Forelimb muscle (tissue), 1 donor: ENCODE measurements at regions not wholly inside any gene's neighbourhood (a gene's known extent, or its start where the extent isn't known, plus 50 kb on each side); places are given as distances from the start of the nearest gene placed in this dataset.

Source experiments
- DNase-seq: peaks from one replicate; pipeline ENCODE4 v3.0.0-alpha.2; 2013; ENCODE audit warnings: low read depth

DNA sequence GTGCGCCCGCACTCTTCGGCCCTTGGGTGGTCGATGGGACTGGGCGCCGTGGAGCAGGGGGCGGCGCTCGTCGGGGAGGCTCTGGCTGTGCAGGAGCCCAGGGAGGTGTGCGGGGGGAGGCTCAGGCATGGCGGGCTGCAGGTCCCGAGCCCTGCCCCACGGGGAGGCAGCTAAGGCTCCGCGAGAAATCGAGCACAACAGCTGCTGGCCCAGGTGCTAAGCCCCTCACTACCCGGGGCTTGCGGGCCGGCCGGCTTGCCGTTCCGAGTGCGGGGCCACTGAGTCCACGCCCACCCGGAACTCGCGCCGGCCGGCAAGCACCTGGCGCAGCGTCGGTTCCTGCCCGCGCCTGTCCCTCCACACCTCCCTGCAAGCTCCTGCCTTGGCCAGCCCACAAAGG, 462.3 kb upstream of the JARID2 start:
- DNase-seq = no peak

- no peak for DNase-seq
Observed at GRCh38 chr6:14784596-14785492, 461.0 kb upstream of the JARID2 start.

- DNase-seq = no peak
Observed at GRCh38 chr6:14785493-14785790, 460.4 kb upstream of the JARID2 start.

- no peak for DNase-seq
Observed at GRCh38 chr6:14786008-14786407, 459.9 kb upstream of the JARID2 start.

GRCh38 chr6:14786455-14786854, 459.4 kb upstream of the JARID2 start:
- DNase-seq = no peak

DNA sequence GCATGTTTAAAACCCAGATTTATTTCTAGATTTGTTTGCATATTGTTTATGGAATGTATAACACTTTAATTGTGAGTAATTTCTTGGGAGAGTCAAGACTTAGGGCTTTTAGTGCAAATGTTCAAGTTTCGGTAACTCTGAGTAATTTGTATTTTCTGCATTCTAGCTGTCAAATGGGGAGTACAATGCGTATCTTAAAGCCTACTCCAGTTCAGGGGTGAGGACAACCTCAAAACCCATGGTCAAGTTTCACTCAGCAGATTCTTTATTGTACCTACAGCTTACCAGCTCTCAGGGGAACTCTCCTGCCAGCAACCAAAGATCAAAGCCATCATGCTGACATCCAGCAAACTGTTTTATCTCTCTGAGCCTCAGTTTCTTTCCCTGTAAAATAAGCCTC, 458.6 kb upstream of the JARID2 start:
- DNase-seq = no peak

DNA sequence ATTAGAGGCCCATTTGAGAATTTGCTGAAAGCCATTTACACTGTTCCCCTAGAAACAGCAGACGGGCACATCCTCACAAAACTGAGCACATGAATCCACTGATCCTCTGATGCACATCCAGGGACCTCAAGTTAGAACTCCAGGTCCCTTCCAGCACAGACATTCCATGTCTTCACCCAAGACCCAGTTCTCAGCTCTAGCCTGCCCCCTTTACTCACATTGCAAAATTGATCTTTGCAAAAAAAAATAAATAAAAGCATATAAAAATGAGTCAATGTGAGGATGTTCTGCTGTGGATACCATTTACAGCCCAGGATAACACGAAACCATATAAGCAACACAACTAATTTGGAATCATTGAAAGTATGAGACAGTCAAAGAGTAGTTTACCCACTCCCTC, 458.2 kb upstream of the JARID2 start:
- no peak for DNase-seq

DNA sequence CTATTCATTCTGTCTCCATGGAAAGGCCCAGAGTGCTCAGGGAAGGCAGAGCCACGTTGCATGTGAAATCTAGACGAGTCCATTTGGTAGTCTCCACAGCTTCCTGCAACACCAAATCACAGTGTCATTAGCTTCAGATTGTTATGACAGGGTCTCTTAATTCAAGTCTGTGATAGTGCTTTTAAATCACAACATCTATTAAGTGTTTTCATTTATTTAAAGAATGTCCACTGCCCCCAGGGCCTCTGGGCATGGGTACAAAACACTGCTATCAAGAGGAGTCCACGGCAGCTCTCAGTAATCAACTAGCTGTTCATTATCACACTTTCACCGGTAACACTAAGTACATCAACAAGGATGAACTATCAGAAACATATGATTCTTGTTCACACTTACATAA, 455.9 kb upstream of the JARID2 start:
- DNase-seq = no peak

GRCh38 chr6:14790976-14791375, 454.9 kb upstream of the JARID2 start:
- DNase-seq = no peak

DNA sequence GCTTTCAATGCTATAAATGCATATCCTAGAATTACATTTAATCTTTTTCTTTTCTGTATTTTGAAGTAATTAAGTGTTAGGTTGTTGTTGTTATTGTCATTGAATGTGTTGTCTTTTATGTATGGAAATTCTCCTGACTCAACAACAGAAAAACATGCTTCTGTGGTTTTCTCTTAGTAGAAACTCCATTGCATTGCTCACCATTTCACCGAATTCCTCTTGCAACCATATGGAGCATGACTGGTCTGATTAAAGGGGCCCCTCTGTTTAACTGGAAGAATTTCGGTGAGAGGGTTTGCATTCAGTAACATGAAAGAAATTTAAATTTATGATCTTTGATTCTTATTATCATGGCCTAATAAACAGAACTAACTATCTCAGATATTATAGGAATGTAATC, 454.3 kb upstream of the JARID2 start:
- DNase-seq = no peak

- peak; percentile 60 for DNase-seq
Observed at GRCh38 chr6:14792118-14792955, 453.5 kb upstream of the JARID2 start.

DNA sequence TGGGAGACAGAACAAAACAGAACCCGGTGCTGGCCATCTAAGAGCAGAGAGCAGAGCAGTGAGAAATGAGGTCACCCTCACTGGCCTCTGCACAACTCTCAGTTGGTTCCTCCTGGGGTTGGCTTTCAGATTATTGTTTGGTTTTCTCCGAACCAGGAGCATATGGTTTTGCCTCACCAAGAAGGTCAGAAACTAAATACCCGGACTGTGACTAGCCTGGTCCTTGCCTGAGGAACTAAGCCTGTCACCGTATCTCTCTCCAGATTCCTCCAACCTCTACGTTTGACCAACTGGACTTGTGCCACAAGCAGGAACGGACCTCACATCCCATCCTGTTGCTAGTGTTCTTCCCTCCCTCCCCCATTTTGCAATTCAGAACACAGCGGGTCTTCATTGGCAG, 450.4 kb upstream of the JARID2 start:
- no peak for DNase-seq

DNA sequence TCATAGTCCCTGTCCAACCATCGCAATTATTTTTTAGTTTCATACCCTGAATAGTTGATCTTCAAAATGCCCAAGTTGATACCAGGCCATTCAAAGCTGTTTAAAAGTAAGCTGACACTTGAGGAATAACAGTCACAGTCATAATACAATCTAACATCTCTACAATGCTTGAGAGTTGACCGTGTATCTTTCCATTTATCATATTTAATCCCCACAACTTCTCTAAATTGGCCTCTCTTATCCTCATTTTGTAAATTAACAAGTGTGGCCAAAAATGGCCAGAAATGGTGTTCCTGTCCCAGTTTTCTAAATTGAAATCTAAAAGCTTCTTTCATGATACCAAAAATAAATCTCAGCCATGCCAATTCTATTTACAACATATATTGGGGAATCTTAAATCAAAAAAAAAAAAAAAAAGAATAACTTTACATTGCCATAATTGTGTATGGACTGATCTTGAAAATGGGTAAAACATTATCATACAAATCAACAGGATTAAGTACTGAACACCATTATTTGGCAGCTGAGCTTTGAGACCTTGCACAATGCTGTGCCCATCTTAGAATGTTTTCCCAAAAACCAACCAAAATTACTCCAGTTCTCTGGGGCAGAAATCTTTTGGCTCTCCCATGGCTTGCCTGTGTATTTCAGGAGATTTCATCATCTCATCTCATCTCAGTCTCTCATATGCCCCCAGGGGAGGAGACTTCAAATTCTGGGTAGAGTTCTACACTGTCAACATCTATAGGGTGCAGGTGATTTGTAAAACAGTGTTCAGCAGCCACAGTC, 448.7 kb upstream of the JARID2 start:
- DNase-seq = no peak

- no peak for DNase-seq
Observed at GRCh38 chr6:14797875-14798593, 447.8 kb upstream of the JARID2 start.

GRCh38 chr6:14798594-14798982, 447.3 kb upstream of the JARID2 start:
- DNase-seq = no peak

GRCh38 chr6:14798996-14799588, 446.8 kb upstream of the JARID2 start:
- no peak for DNase-seq

GRCh38 chr6:14799928-14800327, 445.9 kb upstream of the JARID2 start:
- no peak for DNase-seq

GRCh38 chr6:14802514-14803160, 443.2 kb upstream of the JARID2 start:
- no peak for DNase-seq

GRCh38 chr6:14804001-14804784, 441.7 kb upstream of the JARID2 start:
- DNase-seq = no peak

DNA sequence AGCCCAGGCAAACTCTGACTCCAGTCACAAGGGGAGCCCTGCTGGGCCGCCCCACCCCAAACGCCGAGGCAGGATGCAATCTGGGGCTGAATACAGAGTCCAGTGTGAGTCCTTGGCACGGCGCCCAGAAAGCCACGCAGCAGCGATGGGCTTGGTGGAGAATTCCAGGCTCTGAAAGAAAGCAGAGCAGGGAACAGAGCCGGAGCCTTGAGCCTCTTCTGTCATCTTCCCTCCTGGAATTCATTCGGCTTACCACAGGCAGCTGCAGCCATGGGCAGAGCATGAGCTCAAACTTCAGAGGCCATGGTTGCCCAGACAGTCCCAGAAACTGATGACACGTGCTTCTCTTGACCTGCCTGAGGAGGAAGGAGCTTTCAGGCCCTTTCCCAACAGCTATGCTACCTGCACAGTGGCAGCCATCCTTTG, 441.1 kb upstream of the JARID2 start:
- no peak for DNase-seq
